ENCODE measurements at regions not wholly inside any gene's neighbourhood (a gene's known extent, or its start where the extent isn't known, plus 50 kb on each side); places are given as distances from the start of the nearest gene placed in this dataset.

- Histone ChIP-seq H3K9ac (ENCODE audit: low read length) (no peak overlapping the region), H3K79me2 (ENCODE audit: low read length) (no peaks in the 10 kb centered on the region), H3K4me1 (ENCODE audit: low read length) (no peaks in the 10 kb centered on the region), H2AFZ (ENCODE audit: low read depth, low read length) (0 out of 2 replicates have a peak overlapping the region, but pooled peaks have one; percentile 36), H3K4me2 (ENCODE audit: low read length) (peak overlapping the region; percentile 1; the same call in 1 of the 2 replicates), H4K20me1 (ENCODE audit: insufficient read depth, low read length) (no peaks in the 10 kb centered on the region), H3K27me3 (ENCODE audit: low read depth, low read length) (no peaks in the 10 kb centered on the region), H3K9me3 (ENCODE audit: insufficient read depth, low read length) (no peaks in the 10 kb centered on the region), H3K27ac (ENCODE audit: low read length) (no peak overlapping the region), H3K4me3 (ENCODE audit: low read length) (no peak overlapping the region), H3K36me3 (replicated peaks; ENCODE audit: low read depth, low read length) (no peaks in the 10 kb centered on the region)
- TF ChIP-seq EZH2phosphoT487 (IDR thresholded peaks at IDR 0.05; ENCODE audit: low read depth) (no peak), CTCF (IDR thresholded peaks at IDR 0.05; ENCODE audit: low read depth, low read length) (no peak)
These were observed 521.9 kb downstream of the FAT4 start for GRCh38 chr4:125836597-125837195.

GRCh38 chr4:125837493-125838201 lies 522.9 kb downstream of the FAT4 start:
- Histone ChIP-seq H3K36me3 (replicated peaks; ENCODE audit: low read depth, low read length) (no peaks in the 10 kb centered on the region), H3K4me1 (ENCODE audit: low read length) (no peaks in the 10 kb centered on the region), H3K79me2 (ENCODE audit: low read length) (no peaks in the 10 kb centered on the region), H3K27me3 (ENCODE audit: low read depth, low read length) (no peaks in the 10 kb centered on the region), H3K27ac (ENCODE audit: low read length) (no peak overlapping the region), H3K9ac (ENCODE audit: low read length) (no peak overlapping the region), H3K9me3 (ENCODE audit: insufficient read depth, low read length) (no peaks in the 10 kb centered on the region), H3K4me2 (ENCODE audit: low read length) (no peak overlapping the region), H3K4me3 (ENCODE audit: low read length) (no peak overlapping the region), H4K20me1 (ENCODE audit: insufficient read depth, low read length) (no peaks in the 10 kb centered on the region), H2AFZ (ENCODE audit: low read depth, low read length) (no peak overlapping the region)
- no peak for TF ChIP-seq EZH2phosphoT487 (IDR thresholded peaks at IDR 0.05; ENCODE audit: low read depth)
- no peak for TF ChIP-seq CTCF (IDR thresholded peaks at IDR 0.05; ENCODE audit: low read depth, low read length)

GRCh38 chr4:125838202-125838601 lies 523.4 kb downstream of the FAT4 start:
- no peak overlapping the region for H3K4me3 ChIP-seq (ENCODE audit: low read length)
- no peaks in the 10 kb centered on the region for H3K4me1 ChIP-seq (ENCODE audit: low read length)
- H2AFZ ChIP-seq (ENCODE audit: low read depth, low read length): no peak overlapping the region

More at GRCh38 chr4:125838202-125838601, 523.4 kb downstream of the FAT4 start:
- Histone ChIP-seq H3K27ac (ENCODE audit: low read length) (no peak overlapping the region), H3K9me3 (ENCODE audit: insufficient read depth, low read length) (no peaks in the 10 kb centered on the region), H3K4me2 (ENCODE audit: low read length) (no peak overlapping the region), H3K36me3 (replicated peaks; ENCODE audit: low read depth, low read length) (no peaks in the 10 kb centered on the region), H3K27me3 (ENCODE audit: low read depth, low read length) (no peaks in the 10 kb centered on the region), H4K20me1 (ENCODE audit: insufficient read depth, low read length) (no peaks in the 10 kb centered on the region), H3K9ac (ENCODE audit: low read length) (no peak overlapping the region), H3K79me2 (ENCODE audit: low read length) (no peaks in the 10 kb centered on the region)
- no peak for TF ChIP-seq CTCF (IDR thresholded peaks at IDR 0.05; ENCODE audit: low read depth, low read length)
- TF ChIP-seq EZH2phosphoT487 (IDR thresholded peaks at IDR 0.05; ENCODE audit: low read depth): no peak
